IMR-90 (cell line): ENCODE measurements at regions not wholly inside any gene's neighbourhood (a gene's known extent, or its start where the extent isn't known, plus 50 kb on each side); places are given as distances from the start of the nearest gene placed in this dataset.

ENCODE experiments used
- ATAC-seq: fragments of 200-7000 bp; cut with Tn5 transposase; 2 replicates; pipeline ENCODE4 v1.9.1; 2020; ENCODE audit warnings: low read depth, mild to moderate bottlenecking, moderate library complexity
- BruUV-seq: library from RNA; stranded (reverse); fragments of 400-500 nt; replicated peaks from 2 replicates; lab custom pipeline; 2021; lab: Mats Ljungman, UMichigan
- CTCF ChIA-PET: fragments of 300-600 bp; formaldehyde crosslinking; extraction: SDS; loops from one replicate; lab custom pipeline; 2021; ENCODE audit warnings: antibody characterized with exemption; lab: Yijun Ruan, JAX
- POLR2A ChIA-PET: fragments of 300-600 bp; sonication (Branson Sonifier 250); formaldehyde crosslinking; loops from one replicate; lab custom pipeline; 2022; ENCODE audit warnings: antibody characterized with exemption; ENCODE audit not compliant: unreplicated experiment; lab: Charles Lee
- DNase-seq: peaks from one replicate; pipeline ENCODE4 v3.0.0; 2013
- H2AFZ ChIP-seq: replicated peaks from 2 replicates; pipeline ENCODE3; 2013; ENCODE audit warnings: low read length, mild to moderate bottlenecking; ENCODE audit not compliant: poor library complexity
- H2AK5ac ChIP-seq: 2 replicates; pipeline ENCODE4 v1.6.1; 2013; ENCODE audit warnings: low read depth, low read length, inconsistent platforms
- H2AK9ac ChIP-seq: replicated peaks from 2 replicates; pipeline ENCODE3; 2013; ENCODE audit warnings: mild to moderate bottlenecking, low read depth, low read length, moderate library complexity; ENCODE audit not compliant: poor library complexity
- H2BK120ac ChIP-seq: 2 replicates; pipeline ENCODE4 v1.6.1; 2013; ENCODE audit warnings: low read depth, low read length, inconsistent platforms
- H2BK15ac ChIP-seq: 3 replicates; pipeline ENCODE4 v1.6.1; 2013; ENCODE audit warnings: low read depth, low read length, inconsistent platforms
- H2BK20ac ChIP-seq: 2 replicates; pipeline ENCODE4 v1.6.1; 2013; ENCODE audit warnings: low read depth, mild to moderate bottlenecking, inconsistent platforms, low read length, moderate library complexity
- H2BK5ac ChIP-seq: 2 replicates; pipeline ENCODE4 v1.6.1; 2013; ENCODE audit warnings: mild to moderate bottlenecking, low read depth, low read length, inconsistent platforms; ENCODE audit not compliant: poor library complexity, severe bottlenecking
- H3K14ac ChIP-seq: replicated peaks from 2 replicates; pipeline ENCODE4 v1.6.1; 2013; ENCODE audit warnings: low read depth, low read length, inconsistent platforms
- H3K18ac ChIP-seq: 2 replicates; pipeline ENCODE4 v1.6.1; 2013; ENCODE audit warnings: low read depth, low read length, control low read depth
- H3K23ac ChIP-seq: 2 replicates; pipeline ENCODE4 v1.6.1; 2013; ENCODE audit warnings: low read depth, low read length, inconsistent platforms
- H3K27ac ChIP-seq: 2 replicates; pipeline ENCODE4 v1.5.1; 2013; ENCODE audit warnings: mild to moderate bottlenecking, control low read depth, low read length; ENCODE audit not compliant: insufficient read depth
- H3K27me3 ChIP-seq: 2 replicates; pipeline ENCODE4 v1.6.1; 2013; ENCODE audit warnings: low read length; ENCODE audit not compliant: control insufficient read depth, insufficient read depth
- H3K36me3 ChIP-seq: 2 replicates; pipeline ENCODE4 v1.6.1; 2013; ENCODE audit warnings: low read length, mixed read lengths; ENCODE audit not compliant: control insufficient read depth, insufficient read depth
- H3K4ac ChIP-seq: 2 replicates; pipeline ENCODE4 v1.6.1; 2013; ENCODE audit warnings: low read depth, low read length, inconsistent platforms
- H3K4me1 ChIP-seq: 2 replicates; pipeline ENCODE4 v1.6.1; 2013; ENCODE audit warnings: low read length, mixed read lengths; ENCODE audit not compliant: control insufficient read depth, insufficient read depth
- H3K4me2 ChIP-seq: 2 replicates; pipeline ENCODE4 v1.6.1; 2013; ENCODE audit warnings: low read depth, mild to moderate bottlenecking, control low read depth, low read length, moderate library complexity
- H3K4me3 ChIP-seq: 2 replicates; pipeline ENCODE4 v1.5.1; 2013; ENCODE audit warnings: low read depth, mild to moderate bottlenecking, control low read depth, low read length, moderate library complexity; ENCODE audit not compliant: insufficient read depth
- H3K56ac ChIP-seq: 2 replicates; pipeline ENCODE4 v1.6.1; 2013; ENCODE audit warnings: low read length, inconsistent platforms; ENCODE audit not compliant: insufficient read depth; ENCODE audit errors: extremely low read depth
- H3K79me1 ChIP-seq, 2 experiments: 2 replicates each; pipeline ENCODE4 v1.6.1; 2013; ENCODE audit warnings: low read length in 2 of 2, inconsistent platforms in 1 of 2, low read depth in 1 of 2
- H3K9ac ChIP-seq: 2 replicates; pipeline ENCODE4 v1.6.1; 2013; ENCODE audit warnings: low read depth, low read length, control low read depth
- H3K9me1 ChIP-seq: 2 replicates; pipeline ENCODE4 v1.6.1; 2013; ENCODE audit warnings: low read length, inconsistent platforms; ENCODE audit not compliant: insufficient read depth
- H3K9me3 ChIP-seq: 2 replicates; pipeline ENCODE4 v1.6.1; 2013; ENCODE audit warnings: low read length; ENCODE audit not compliant: control insufficient read depth, insufficient read depth
- H4K20me1 ChIP-seq: 2 replicates; pipeline ENCODE4 v1.6.1; 2013; ENCODE audit warnings: low read length, inconsistent platforms; ENCODE audit not compliant: insufficient read depth
- H4K5ac ChIP-seq: 2 replicates; pipeline ENCODE4 v1.6.1; 2013; ENCODE audit warnings: mild to moderate bottlenecking, low read depth, low read length, control low read depth
- H4K8ac ChIP-seq, 2 experiments: 2 replicates each; pipeline ENCODE4 v1.6.1; 2013; ENCODE audit warnings: low read depth in 2 of 2, low read length in 2 of 2, control low read depth in 1 of 2, inconsistent platforms in 1 of 2
- H4K91ac ChIP-seq: 2 replicates; pipeline ENCODE4 v1.6.1; 2013; ENCODE audit warnings: low read depth, low read length, inconsistent platforms; ENCODE audit not compliant: insufficient read depth
- CEBPB ChIP-seq: IDR thresholded peaks from 2 replicates; pipeline ENCODE4 v1.6.1; 2012; ENCODE audit warnings: low read depth, low read length, improper control_type of control experiment
- CTCF ChIP-seq: conservative IDR thresholded peaks from 2 replicates; pipeline ENCODE4 v1.5.1; 2012; ENCODE audit warnings: mild to moderate bottlenecking, low read depth, low read length, improper control_type of control experiment
- FOS ChIP-seq: fragments of 150-350 bp; IDR thresholded peaks from 2 replicates; pipeline ENCODE4 v1.6.1; 2016; ENCODE audit warnings: low read depth, low read length
- MAFK ChIP-seq: IDR thresholded peaks from 2 replicates; pipeline ENCODE4 v1.6.1; 2012; ENCODE audit warnings: low read depth, low read length, improper control_type of control experiment
- MXI1 ChIP-seq: IDR thresholded peaks from 2 replicates; pipeline ENCODE4 v1.6.1; 2012; ENCODE audit warnings: low read depth, mild to moderate bottlenecking, low read length, moderate library complexity, borderline replicate concordance
- POLR2A ChIP-seq: IDR thresholded peaks from 2 replicates; pipeline ENCODE4 v1.6.1; 2012; ENCODE audit warnings: mild to moderate bottlenecking, low read depth, low read length
- RAD21 ChIP-seq: IDR thresholded peaks from 2 replicates; pipeline ENCODE4 v1.6.1; 2012; ENCODE audit warnings: low read length, improper control_type of control experiment
- RCOR1 ChIP-seq: IDR thresholded peaks from 2 replicates; pipeline ENCODE4 v1.6.1; 2012; ENCODE audit warnings: mild to moderate bottlenecking, low read length, improper control_type of control experiment; ENCODE audit not compliant: insufficient replicate concordance
- RFX5 ChIP-seq: IDR thresholded peaks from 2 replicates; pipeline ENCODE4 v1.8.0; 2012; ENCODE audit warnings: low read depth, mild to moderate bottlenecking, low read length, moderate library complexity
- USF2 ChIP-seq: fragments of 150-350 bp; IDR thresholded peaks from 2 replicates; pipeline ENCODE4 v1.6.1; 2017; ENCODE audit warnings: mild to moderate bottlenecking, antibody characterized with exemption, low read length, low read depth
- WGBS, 2 experiments: methylation state at CpG; one replicate each; pipeline versions ENCODE4 v1.1.5 to v1.1.7; 2013; ENCODE audit warnings: missing lambda C conversion rate in 2 of 2; ENCODE audit not compliant: insufficient read length in 1 of 2; ENCODE audit errors: extremely low coverage in 2 of 2; 5-methylcytosine and 5-hydroxymethylcytosine counted together
- dilution Hi-C: fragments of 300-500 bp; cut with HindIII; formaldehyde crosslinking; loops from one replicate; pipeline ENCODE4 v1.14.3; 2018; ENCODE audit warnings: low sequenced_read_pairs; ENCODE audit not compliant: unreplicated experiment
- in situ Hi-C: fragments of 300-500 bp; cut with MboI; formaldehyde crosslinking; loops from 3 replicates; pipeline ENCODE4 v1.14.3; 2019; ENCODE audit warnings: low sequenced_read_pairs, inconsistent platforms, mixed read lengths
- intact Hi-C: fragments of 100-400 bp; cut with micrococcal nuclease; formaldehyde crosslinking; loops from 2 replicates; pipeline ENCODE4 v1.10.0; 2022

- TF ChIP-seq POLR2A (no peak), RCOR1 (no peak), MAFK (no peak), RAD21 (no peak), RFX5 (no peak), MXI1 (no peak)
Measured at GRCh38 chr4:55730280-55730931, 89.2 kb upstream of the EXOC1L start (continued).

- TF ChIP-seq CEBPB: no peak
- TF ChIP-seq CTCF: no peak
- TF ChIP-seq FOS: no peak
- no peak for TF ChIP-seq USF2
- TF ChIP-seq RAD21: no peak
- no peak overlapping the region for H2BK5ac ChIP-seq
- dilution Hi-C loops: no loop called here
Measured at GRCh38 chr4:55731959-55732358, 87.6 kb upstream of the EXOC1L start.

More at GRCh38 chr4:55731959-55732358, 87.6 kb upstream of the EXOC1L start:
- H3K4me1 ChIP-seq: no peaks in the 10 kb centered on the region
- no peaks in the 10 kb centered on the region for H3K36me3 ChIP-seq
- ChIA-PET POLR2A (no interaction called here), CTCF (no interaction called here)
- no peak overlapping the region for H3K18ac ChIP-seq
- no TSS peak for BruUV-seq
- H3K9me1 ChIP-seq: no peaks in the 10 kb centered on the region
- H3K27me3 ChIP-seq: peaks cover 7% of the 10 kb centered on the region
- no peak overlapping the region for H2BK120ac ChIP-seq
- WGBS, 2 experiments: 20% methylated on average over 1 of the region's 2 CpGs; no CpG with 5 or more reads in 1 of the 2 experiments
- no peak overlapping the region for H4K91ac ChIP-seq
- H4K5ac ChIP-seq: no peak overlapping the region
- H2AK9ac ChIP-seq: no peak overlapping the region
- no peak overlapping the region for H3K56ac ChIP-seq
- H2AK5ac ChIP-seq: no peak overlapping the region
- no peaks in the 10 kb centered on the region for H3K79me1 ChIP-seq
- no peak overlapping the region for H4K8ac ChIP-seq
- ATAC-seq: no peak
- no peak overlapping the region for H3K14ac ChIP-seq
- no peaks in the 10 kb centered on the region for H4K20me1 ChIP-seq
- no peak for DNase-seq
- in situ Hi-C loops: loop anchor here (25.0 kb wide), 1 partner anchor 395 kb away; the partner anchor contains the start of gene SRD5A3
- no peak overlapping the region for H2AFZ ChIP-seq
- no peak overlapping the region for H3K27ac ChIP-seq
- intact Hi-C loops: loop anchor here (10.0 kb wide), 1 partner anchor 287 kb away; no protein-coding TSS in a partner anchor
- no peak overlapping the region for H3K4ac ChIP-seq
- no peak overlapping the region for H2BK20ac ChIP-seq
- no peak overlapping the region for H3K4me3 ChIP-seq
- no peak overlapping the region for H3K4me2 ChIP-seq
- no peak overlapping the region for H3K9ac ChIP-seq
- H3K9me3 ChIP-seq: no peaks in the 10 kb centered on the region
- no peak overlapping the region for H3K23ac ChIP-seq
- no peak overlapping the region for H2BK15ac ChIP-seq
